GM12878 (cell line): ENCODE measurements at regions not wholly inside any gene's neighbourhood (a gene's known extent, or its start where the extent isn't known, plus 50 kb on each side); places are given as distances from the start of the nearest gene placed in this dataset.

Experiments used
- CEBPB ChIP-seq, 2 experiments: fragments of 150-350 bp in 1 of 2; IDR thresholded peaks; 2 replicates each; pipeline ENCODE4 v1.6.1; 2012 to 2014; ENCODE audit warnings: low read depth in 2 of 2, low read length in 2 of 2, borderline replicate concordance in 1 of 2, inconsistent platforms in 1 of 2
- NFIC ChIP-seq: IDR thresholded peaks from 2 replicates; pipeline ENCODE4 v1.6.1; 2012; ENCODE audit warnings: low read depth, mild to moderate bottlenecking, inconsistent platforms, low read length, moderate library complexity
- NR2F1 ChIP-seq: fragments of 450-650 bp; conservative IDR thresholded peaks from 2 replicates; pipeline ENCODE4 v1.6.1; 2017; ENCODE audit warnings: mild to moderate bottlenecking
- ZSCAN29 ChIP-seq: fragments of 450-650 bp; IDR thresholded peaks from 2 replicates; pipeline ENCODE4 v1.6.1; 2017; ENCODE audit warnings: mild to moderate bottlenecking, moderate library complexity
- TF ChIP-seq, protein P1 (sequence below): fragments of 450-650 bp; IDR thresholded peaks from 2 replicates; pipeline ENCODE4 v1.6.1; 2018; ENCODE audit warnings: mild to moderate bottlenecking, low read depth, moderate library complexity; ENCODE audit not compliant: partially characterized antibody
- TF ChIP-seq, protein P2 (sequence below): IDR thresholded peaks from 2 replicates; pipeline ENCODE4 v1.6.1; 2012; ENCODE audit warnings: mild to moderate bottlenecking, low read depth, low read length
- TF ChIP-seq, protein P3 (sequence below), 3 experiments: IDR thresholded peaks in 2 of 3; conservative IDR thresholded peaks in 1 of 3; 2 replicates each; pipeline ENCODE4 v1.5.1; 2011; ENCODE audit warnings: low read depth in 3 of 3, low read length in 3 of 3, mild to moderate bottlenecking in 3 of 3, control low read depth in 2 of 3, moderate library complexity in 2 of 3, inconsistent platforms in 1 of 3, mixed read lengths in 1 of 3; ENCODE audit not compliant: control insufficient read depth in 2 of 3, insufficient read depth in 1 of 3; ENCODE audit errors: extremely low read depth in 1 of 3
- TF ChIP-seq, protein P4 (sequence below): IDR thresholded peaks from 2 replicates; pipeline ENCODE4 v1.6.1; 2011; ENCODE audit warnings: low read depth, mild to moderate bottlenecking, low read length, moderate library complexity, borderline replicate concordance; ENCODE audit errors: extremely low read depth

DNA sequence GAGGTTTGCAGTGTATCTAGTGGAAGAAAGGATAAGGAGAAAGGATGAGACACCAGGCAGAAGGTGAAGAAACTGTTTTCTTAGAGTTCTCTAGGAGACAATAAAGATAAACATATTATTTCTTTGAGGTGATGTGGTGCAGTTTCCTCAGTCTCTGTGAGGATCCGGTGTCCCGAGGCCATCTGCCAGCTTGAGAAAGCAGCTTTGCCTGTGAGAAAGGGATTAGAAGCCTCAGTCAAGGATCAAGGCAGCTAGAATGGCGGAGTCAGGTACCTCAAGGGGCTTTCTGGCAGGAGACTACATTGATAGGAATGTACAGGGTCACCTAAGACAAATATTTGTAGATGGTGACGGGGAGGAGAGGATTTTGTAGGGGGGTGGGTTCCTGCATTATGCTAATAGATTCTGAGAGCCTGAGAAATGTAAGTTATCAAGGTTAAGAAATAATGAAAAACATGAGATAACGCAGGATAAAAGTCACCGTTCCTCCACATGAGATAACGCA is 103.9 kb upstream of the MB21D2 start:
- TF ChIP-seq NFIC (no peak), NR2F1 (no peak), CEBPB (IDR thresholded peaks at IDR 0.05; ENCODE audit: borderline replicate concordance in 1 of 2, low read depth in 2 of 2, low read length in 2 of 2) (no peak), ZSCAN29 (no peak)
- TF ChIP-seq, protein P1, sequence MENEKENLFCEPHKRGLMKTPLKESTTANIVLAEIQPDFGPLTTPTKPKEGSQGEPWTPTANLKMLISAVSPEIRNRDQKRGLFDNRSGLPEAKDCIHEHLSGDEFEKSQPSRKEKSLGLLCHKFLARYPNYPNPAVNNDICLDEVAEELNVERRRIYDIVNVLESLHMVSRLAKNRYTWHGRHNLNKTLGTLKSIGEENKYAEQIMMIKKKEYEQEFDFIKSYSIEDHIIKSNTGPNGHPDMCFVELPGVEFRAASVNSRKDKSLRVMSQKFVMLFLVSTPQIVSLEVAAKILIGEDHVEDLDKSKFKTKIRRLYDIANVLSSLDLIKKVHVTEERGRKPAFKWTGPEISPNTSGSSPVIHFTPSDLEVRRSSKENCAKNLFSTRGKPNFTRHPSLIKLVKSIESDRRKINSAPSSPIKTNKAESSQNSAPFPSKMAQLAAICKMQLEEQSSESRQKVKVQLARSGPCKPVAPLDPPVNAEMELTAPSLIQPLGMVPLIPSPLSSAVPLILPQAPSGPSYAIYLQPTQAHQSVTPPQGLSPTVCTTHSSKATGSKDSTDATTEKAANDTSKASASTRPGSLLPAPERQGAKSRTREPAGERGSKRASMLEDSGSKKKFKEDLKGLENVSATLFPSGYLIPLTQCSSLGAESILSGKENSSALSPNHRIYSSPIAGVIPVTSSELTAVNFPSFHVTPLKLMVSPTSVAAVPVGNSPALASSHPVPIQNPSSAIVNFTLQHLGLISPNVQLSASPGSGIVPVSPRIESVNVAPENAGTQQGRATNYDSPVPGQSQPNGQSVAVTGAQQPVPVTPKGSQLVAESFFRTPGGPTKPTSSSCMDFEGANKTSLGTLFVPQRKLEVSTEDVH, result no peak
- TF ChIP-seq, protein P2, sequence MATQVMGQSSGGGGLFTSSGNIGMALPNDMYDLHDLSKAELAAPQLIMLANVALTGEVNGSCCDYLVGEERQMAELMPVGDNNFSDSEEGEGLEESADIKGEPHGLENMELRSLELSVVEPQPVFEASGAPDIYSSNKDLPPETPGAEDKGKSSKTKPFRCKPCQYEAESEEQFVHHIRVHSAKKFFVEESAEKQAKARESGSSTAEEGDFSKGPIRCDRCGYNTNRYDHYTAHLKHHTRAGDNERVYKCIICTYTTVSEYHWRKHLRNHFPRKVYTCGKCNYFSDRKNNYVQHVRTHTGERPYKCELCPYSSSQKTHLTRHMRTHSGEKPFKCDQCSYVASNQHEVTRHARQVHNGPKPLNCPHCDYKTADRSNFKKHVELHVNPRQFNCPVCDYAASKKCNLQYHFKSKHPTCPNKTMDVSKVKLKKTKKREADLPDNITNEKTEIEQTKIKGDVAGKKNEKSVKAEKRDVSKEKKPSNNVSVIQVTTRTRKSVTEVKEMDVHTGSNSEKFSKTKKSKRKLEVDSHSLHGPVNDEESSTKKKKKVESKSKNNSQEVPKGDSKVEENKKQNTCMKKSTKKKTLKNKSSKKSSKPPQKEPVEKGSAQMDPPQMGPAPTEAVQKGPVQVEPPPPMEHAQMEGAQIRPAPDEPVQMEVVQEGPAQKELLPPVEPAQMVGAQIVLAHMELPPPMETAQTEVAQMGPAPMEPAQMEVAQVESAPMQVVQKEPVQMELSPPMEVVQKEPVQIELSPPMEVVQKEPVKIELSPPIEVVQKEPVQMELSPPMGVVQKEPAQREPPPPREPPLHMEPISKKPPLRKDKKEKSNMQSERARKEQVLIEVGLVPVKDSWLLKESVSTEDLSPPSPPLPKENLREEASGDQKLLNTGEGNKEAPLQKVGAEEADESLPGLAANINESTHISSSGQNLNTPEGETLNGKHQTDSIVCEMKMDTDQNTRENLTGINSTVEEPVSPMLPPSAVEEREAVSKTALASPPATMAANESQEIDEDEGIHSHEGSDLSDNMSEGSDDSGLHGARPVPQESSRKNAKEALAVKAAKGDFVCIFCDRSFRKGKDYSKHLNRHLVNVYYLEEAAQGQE, result no peak
- TF ChIP-seq, protein P3, sequence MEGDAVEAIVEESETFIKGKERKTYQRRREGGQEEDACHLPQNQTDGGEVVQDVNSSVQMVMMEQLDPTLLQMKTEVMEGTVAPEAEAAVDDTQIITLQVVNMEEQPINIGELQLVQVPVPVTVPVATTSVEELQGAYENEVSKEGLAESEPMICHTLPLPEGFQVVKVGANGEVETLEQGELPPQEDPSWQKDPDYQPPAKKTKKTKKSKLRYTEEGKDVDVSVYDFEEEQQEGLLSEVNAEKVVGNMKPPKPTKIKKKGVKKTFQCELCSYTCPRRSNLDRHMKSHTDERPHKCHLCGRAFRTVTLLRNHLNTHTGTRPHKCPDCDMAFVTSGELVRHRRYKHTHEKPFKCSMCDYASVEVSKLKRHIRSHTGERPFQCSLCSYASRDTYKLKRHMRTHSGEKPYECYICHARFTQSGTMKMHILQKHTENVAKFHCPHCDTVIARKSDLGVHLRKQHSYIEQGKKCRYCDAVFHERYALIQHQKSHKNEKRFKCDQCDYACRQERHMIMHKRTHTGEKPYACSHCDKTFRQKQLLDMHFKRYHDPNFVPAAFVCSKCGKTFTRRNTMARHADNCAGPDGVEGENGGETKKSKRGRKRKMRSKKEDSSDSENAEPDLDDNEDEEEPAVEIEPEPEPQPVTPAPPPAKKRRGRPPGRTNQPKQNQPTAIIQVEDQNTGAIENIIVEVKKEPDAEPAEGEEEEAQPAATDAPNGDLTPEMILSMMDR (IDR thresholded peaks at IDR 0.05 in 2 of 3, conservative IDR thresholded peaks at IDR 0.05 in 1 of 3; ENCODE audit: control insufficient read depth in 2 of 3, extremely low read depth in 1 of 3, insufficient read depth in 1 of 3, low read depth in 3 of 3, low read length in 3 of 3), result no peak
- TF ChIP-seq, protein P4, sequence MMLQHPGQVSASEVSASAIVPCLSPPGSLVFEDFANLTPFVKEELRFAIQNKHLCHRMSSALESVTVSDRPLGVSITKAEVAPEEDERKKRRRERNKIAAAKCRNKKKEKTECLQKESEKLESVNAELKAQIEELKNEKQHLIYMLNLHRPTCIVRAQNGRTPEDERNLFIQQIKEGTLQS, result no peak
